ENCODE measurements at regions not wholly inside any gene's neighbourhood (a gene's known extent, or its start where the extent isn't known, plus 50 kb on each side); places are given as distances from the start of the nearest gene placed in this dataset.

DNA sequence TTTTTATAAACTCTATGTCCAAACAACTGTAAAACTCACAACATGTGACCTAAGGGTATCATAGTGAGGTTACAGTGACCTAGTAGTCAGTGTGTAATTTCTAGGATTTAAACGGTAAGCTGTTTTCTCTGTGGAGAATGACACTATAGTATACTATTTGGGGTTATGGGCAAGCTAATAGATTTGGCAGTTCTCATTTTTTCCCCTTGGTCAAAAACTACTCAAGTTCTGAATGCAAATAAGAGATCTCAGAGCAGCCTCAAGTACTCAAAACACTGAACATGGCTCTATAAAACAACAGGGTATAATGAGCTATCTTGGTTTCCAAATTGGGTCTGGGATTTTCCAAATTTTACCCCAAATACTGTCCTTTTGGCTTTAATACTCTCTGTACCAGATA is 88.5 kb upstream of the HMCN1 start:
- Histone ChIP-seq H3K4me3 (ENCODE audit: low read depth, low read length) (peak overlapping the region; percentile 7; the same call in 1 of the 2 replicates), H3K9ac (ENCODE audit: low read length) (peak overlapping the region; percentile 30)

DNA sequence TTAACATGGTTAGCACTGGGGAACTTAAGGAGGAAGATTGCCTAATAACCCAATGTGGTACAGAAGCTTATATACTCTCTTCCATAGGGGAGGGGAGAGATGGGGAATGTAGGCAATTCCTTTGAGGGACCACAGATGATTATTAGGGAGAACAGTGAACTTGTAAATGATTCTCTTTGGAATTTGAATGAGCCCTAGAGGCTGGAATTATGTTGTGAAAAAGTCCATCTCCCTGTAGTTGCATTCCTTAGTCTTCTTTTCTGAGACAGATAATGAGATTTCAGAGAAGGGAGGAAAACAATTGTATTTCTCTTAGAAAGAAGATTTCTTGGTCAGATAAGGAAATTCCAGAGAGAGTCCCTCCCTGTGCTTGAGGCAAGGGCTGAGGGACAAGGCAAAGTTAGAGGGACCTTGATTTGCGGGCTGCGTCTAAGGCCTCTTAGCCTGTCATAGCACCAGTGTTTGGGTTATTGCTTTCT is 89.0 kb upstream of the HMCN1 start:
- peak overlapping the region; percentile 7; the same call in 1 of the 2 replicates for H3K4me3 ChIP-seq (ENCODE audit: low read depth, low read length)
- H3K36me3 ChIP-seq (ENCODE audit: control insufficient read depth, insufficient read depth, low read length), result no peaks in the 10 kb centered on the region; the same call in 1 of the 2 replicates
- H3K4me1 ChIP-seq (ENCODE audit: control insufficient read depth, insufficient read depth, low read length), result peaks cover 32% of the 10 kb centered on the region
- H3K9me3 ChIP-seq (ENCODE audit: control insufficient read depth, insufficient read depth, low read depth, low read length), result peaks cover 35% of the 10 kb centered on the region
- H3K27me3 ChIP-seq (ENCODE audit: control insufficient read depth, insufficient read depth, low read length), result no peaks in the 10 kb centered on the region
- H3K27ac ChIP-seq (ENCODE audit: low read depth, low read length), result peak overlapping the region; percentile 95; the same call in 1 of the 2 replicates
- peak overlapping the region; percentile 13 for H3K9ac ChIP-seq (ENCODE audit: low read length)

More for the DNA sequence above, 88.5 kb upstream of the HMCN1 start:
- H3K27me3 ChIP-seq (ENCODE audit: control insufficient read depth, insufficient read depth, low read length), result no peaks in the 10 kb centered on the region
- H3K27ac ChIP-seq (ENCODE audit: low read depth, low read length), result peak overlapping the region; percentile 95
- H3K36me3 ChIP-seq (ENCODE audit: control insufficient read depth, insufficient read depth, low read length), result peaks cover 3% of the 10 kb centered on the region; the same call in 1 of the 2 replicates
- peaks cover 32% of the 10 kb centered on the region for H3K4me1 ChIP-seq (ENCODE audit: control insufficient read depth, insufficient read depth, low read length)
- peaks cover 40% of the 10 kb centered on the region for H3K9me3 ChIP-seq (ENCODE audit: control insufficient read depth, insufficient read depth, low read depth, low read length)

DNA sequence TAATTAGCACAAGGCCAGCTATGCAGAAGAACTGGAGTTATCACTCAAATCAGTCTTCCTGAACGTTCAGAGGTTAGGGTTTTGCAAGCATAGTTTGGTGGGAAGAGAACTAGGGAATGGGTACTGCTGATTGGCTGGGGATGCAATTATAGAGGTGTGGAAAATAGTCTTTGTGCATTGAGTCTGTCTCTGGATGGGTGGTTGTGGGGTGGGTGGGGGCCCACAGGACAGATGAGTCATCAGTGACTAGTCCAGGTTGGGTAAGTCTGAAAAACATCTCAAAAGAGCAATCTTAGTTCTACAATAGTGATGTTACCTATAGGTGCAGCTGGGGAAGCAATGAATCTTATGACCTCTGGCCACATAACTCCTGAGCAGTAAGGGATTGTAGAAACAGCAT is 89.7 kb upstream of the HMCN1 start:
- H3K36me3 ChIP-seq (ENCODE audit: control insufficient read depth, insufficient read depth, low read length), result no peaks in the 10 kb centered on the region; the same call in 1 of the 2 replicates
- H3K27ac ChIP-seq (ENCODE audit: low read depth, low read length), result peak overlapping the region; percentile 95; the same call in 1 of the 2 replicates
- H3K9me3 ChIP-seq (ENCODE audit: control insufficient read depth, insufficient read depth, low read depth, low read length), result peaks cover 28% of the 10 kb centered on the region
- peaks cover 32% of the 10 kb centered on the region for H3K4me1 ChIP-seq (ENCODE audit: control insufficient read depth, insufficient read depth, low read length)
- H3K4me3 ChIP-seq (ENCODE audit: low read depth, low read length), result no peak overlapping the region
- H3K27me3 ChIP-seq (ENCODE audit: control insufficient read depth, insufficient read depth, low read length), result no peaks in the 10 kb centered on the region
- H3K9ac ChIP-seq (ENCODE audit: low read length), result peak overlapping the region; percentile 13

DNA sequence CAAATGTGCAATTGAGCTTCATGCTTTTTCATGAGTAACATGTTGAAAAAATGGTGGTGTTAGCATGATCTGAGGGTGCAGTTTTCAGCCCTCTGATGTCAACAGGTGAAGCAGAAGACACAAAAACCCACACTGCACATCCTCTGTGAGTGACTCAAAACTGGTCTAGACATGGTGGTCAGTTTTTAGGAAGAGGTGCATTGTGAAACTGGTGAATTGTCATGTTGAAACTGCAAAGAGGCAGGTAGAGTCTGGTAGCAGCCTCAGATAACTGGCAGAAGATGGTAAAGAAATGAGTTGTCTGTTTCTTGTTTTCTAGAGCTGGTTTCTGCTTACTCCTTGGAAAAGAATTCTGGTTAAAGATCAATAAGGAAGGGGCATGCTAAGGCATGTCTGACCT is 97.3 kb upstream of the HMCN1 start:
- no peaks in the 10 kb centered on the region for H3K27me3 ChIP-seq (ENCODE audit: control insufficient read depth, insufficient read depth, low read length)
- H3K9me3 ChIP-seq (ENCODE audit: control insufficient read depth, insufficient read depth, low read depth, low read length), result peaks cover 27% of the 10 kb centered on the region
- H3K9ac ChIP-seq (ENCODE audit: low read length), result no peak overlapping the region

DNA sequence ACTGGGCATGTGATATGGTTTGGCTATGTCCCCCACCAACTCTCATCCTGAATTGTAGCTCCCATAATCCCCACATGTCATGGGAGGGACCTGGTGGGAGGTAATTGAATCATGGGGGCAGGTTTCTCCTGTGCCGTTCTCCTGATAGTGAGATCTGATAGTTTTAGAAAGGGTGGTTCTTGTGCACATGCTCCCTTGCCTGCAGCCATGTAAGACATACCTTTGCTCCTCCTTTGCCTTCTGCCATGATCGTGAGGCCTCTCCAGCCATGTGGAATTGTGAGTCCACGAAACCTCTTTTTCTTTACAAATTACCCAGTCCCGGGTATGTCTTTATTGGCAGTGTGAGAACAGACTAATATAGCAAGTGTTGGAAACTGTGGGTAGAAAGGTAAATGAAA is 99.5 kb upstream of the HMCN1 start:
- no peaks in the 10 kb centered on the region for H3K27me3 ChIP-seq (ENCODE audit: control insufficient read depth, insufficient read depth, low read length)
- H3K27ac ChIP-seq (ENCODE audit: low read depth, low read length), result no peak overlapping the region
- no peaks in the 10 kb centered on the region for H3K4me1 ChIP-seq (ENCODE audit: control insufficient read depth, insufficient read depth, low read length)
- H3K9ac ChIP-seq (ENCODE audit: low read length), result no peak overlapping the region
- H3K9me3 ChIP-seq (ENCODE audit: control insufficient read depth, insufficient read depth, low read depth, low read length), result peaks cover 27% of the 10 kb centered on the region
- peaks cover 2% of the 10 kb centered on the region; the same call in 1 of the 2 replicates for H3K36me3 ChIP-seq (ENCODE audit: control insufficient read depth, insufficient read depth, low read length)
- H3K4me3 ChIP-seq (ENCODE audit: low read depth, low read length), result no peak overlapping the region

More for the DNA sequence above, 97.3 kb upstream of the HMCN1 start:
- no peaks in the 10 kb centered on the region for H3K4me1 ChIP-seq (ENCODE audit: control insufficient read depth, insufficient read depth, low read length)
- no peak overlapping the region for H3K27ac ChIP-seq (ENCODE audit: low read depth, low read length)
- peaks cover 2% of the 10 kb centered on the region; the same call in 1 of the 2 replicates for H3K36me3 ChIP-seq (ENCODE audit: control insufficient read depth, insufficient read depth, low read length)
- H3K4me3 ChIP-seq (ENCODE audit: low read depth, low read length), result no peak overlapping the region

DNA sequence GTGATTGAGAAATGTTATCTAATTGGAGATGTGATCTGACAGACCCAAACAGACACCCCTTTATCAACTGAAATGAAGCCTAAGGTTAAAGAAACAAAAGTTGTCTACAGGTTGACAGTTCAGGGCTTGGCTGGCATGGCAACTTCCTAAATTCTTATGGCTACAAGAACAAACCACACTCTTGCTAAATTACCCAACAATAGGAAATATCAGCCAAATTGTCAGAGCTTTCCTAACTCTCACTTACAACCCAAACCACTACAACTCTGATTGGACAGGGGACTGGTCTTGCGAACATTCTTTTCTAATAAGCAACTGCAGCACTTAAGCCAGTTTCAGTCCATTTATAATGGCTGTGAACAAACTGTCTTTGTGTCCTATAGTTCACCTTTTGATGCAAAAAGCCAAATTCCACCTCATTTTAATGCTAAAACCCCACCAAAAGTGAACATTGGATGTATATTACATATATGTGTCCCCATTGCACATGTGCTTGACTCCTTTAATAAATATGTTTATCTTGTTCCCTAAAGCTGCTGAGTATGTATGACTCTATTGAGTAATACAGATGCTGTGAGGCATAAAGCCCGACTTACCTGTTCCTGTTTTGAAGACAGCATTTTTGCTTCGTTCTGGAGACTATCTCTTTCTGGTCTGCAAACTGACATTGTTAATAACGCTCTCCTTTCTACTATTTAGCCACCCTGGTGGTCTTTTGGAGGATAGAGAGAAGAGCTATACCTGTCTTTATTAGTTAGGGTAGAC is 101.3 kb upstream of the HMCN1 start:
- H3K4me1 ChIP-seq (ENCODE audit: control insufficient read depth, insufficient read depth, low read length), result no peaks in the 10 kb centered on the region
- H3K27ac ChIP-seq (ENCODE audit: low read depth, low read length), result no peak overlapping the region
- no peak overlapping the region for H3K4me3 ChIP-seq (ENCODE audit: low read depth, low read length)
- no peak overlapping the region for H3K9ac ChIP-seq (ENCODE audit: low read length)
- H3K9me3 ChIP-seq (ENCODE audit: control insufficient read depth, insufficient read depth, low read depth, low read length), result peaks cover 22% of the 10 kb centered on the region
- H3K36me3 ChIP-seq (ENCODE audit: control insufficient read depth, insufficient read depth, low read length), result peaks cover 2% of the 10 kb centered on the region; the same call in 1 of the 2 replicates
- no peaks in the 10 kb centered on the region for H3K27me3 ChIP-seq (ENCODE audit: control insufficient read depth, insufficient read depth, low read length)

DNA sequence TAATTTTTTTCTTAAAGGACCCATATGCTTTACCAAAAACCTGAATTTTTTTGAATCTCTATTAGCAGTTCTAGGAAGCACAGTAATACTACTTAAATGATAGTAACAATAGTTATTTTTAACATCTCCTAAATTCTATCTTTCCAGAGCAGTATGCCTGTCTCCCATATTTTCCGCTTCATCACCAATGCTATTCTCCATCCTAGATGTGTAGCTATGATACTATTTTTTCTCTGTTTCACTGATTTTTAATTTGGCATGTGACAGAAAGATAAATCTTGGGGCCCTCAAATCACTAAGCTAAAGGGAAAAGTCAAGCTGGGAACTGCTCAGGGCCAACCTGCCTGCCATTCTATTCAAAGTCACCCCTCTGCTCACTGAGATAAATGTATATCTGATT is 102.3 kb upstream of the HMCN1 start:
- no peak overlapping the region for H3K27ac ChIP-seq (ENCODE audit: low read depth, low read length)
- H3K9me3 ChIP-seq (ENCODE audit: control insufficient read depth, insufficient read depth, low read depth, low read length), result peaks cover 12% of the 10 kb centered on the region
- H3K27me3 ChIP-seq (ENCODE audit: control insufficient read depth, insufficient read depth, low read length), result no peaks in the 10 kb centered on the region
- no peak overlapping the region for H3K4me3 ChIP-seq (ENCODE audit: low read depth, low read length)
- H3K9ac ChIP-seq (ENCODE audit: low read length), result no peak overlapping the region
- peaks cover 1% of the 10 kb centered on the region; the same call in 1 of the 2 replicates for H3K36me3 ChIP-seq (ENCODE audit: control insufficient read depth, insufficient read depth, low read length)
- no peaks in the 10 kb centered on the region for H3K4me1 ChIP-seq (ENCODE audit: control insufficient read depth, insufficient read depth, low read length)

DNA sequence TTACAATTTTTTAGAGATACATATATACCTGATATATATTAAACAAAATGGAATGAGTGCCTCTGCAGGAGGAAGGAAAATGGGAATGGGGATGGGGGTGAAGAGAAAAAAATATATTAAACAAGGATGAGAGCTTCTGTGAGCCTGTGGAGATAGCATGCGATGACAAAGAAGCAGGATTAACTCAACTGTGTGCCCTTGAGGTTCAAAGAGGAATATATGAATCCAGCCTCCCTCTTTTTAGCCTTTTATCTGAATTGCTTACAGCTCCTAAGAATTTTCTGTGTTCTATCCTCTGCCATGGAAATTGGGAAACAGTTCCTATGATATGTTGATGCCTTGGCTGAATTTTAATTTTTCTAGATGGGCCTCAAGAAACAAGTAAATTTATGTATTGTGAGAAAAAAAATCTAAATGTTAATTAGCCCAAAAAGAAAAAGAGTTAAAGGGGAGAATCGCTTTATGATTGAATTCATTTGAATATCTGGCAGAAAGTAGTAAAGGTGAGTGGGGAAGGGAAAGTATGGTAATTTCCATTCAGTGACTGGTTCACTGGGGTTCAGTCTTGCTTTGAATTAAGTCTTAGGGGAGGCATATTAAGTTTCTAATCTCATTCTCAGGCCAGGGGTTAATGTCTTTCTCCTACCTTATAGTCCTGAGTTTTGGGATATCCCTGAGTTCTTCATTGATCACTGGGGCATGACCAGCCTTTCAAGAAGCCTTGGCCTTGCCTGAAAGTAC is 106.3 kb upstream of the HMCN1 start:
- Histone ChIP-seq H3K27ac (ENCODE audit: low read depth, low read length) (no peak overlapping the region), H3K36me3 (ENCODE audit: control insufficient read depth, insufficient read depth, low read length) (no peaks in the 10 kb centered on the region), H3K4me3 (ENCODE audit: low read depth, low read length) (no peak overlapping the region), H3K4me1 (ENCODE audit: control insufficient read depth, insufficient read depth, low read length) (no peaks in the 10 kb centered on the region), H3K9me3 (ENCODE audit: control insufficient read depth, insufficient read depth, low read depth, low read length) (no peaks in the 10 kb centered on the region), H3K27me3 (ENCODE audit: control insufficient read depth, insufficient read depth, low read length) (no peaks in the 10 kb centered on the region), H3K9ac (ENCODE audit: low read length) (no peak overlapping the region)

DNA sequence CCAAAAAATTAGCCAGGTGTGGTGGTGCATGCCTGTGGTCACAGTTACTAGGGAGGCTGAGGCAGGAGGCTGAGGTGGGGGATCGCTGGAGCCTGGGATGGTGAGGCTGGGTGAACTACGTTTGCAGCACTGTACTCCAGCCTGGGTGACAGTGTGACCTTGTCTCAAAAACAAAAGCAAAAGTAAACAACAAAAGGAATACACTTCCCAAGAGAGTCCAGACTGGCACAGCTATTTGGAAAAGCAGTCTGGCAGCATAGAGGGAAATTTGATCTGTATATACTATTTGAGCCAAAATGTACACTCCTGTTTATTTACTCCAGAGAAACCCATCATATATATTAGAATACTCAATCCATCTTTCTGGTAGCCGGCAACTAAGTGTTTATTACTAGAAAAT is 107.0 kb upstream of the HMCN1 start:
- H3K9ac ChIP-seq (ENCODE audit: low read length), result no peak overlapping the region
- no peak overlapping the region for H3K4me3 ChIP-seq (ENCODE audit: low read depth, low read length)
- no peaks in the 10 kb centered on the region for H3K4me1 ChIP-seq (ENCODE audit: control insufficient read depth, insufficient read depth, low read length)
- H3K27ac ChIP-seq (ENCODE audit: low read depth, low read length), result no peak overlapping the region
- no peaks in the 10 kb centered on the region for H3K27me3 ChIP-seq (ENCODE audit: control insufficient read depth, insufficient read depth, low read length)
- H3K36me3 ChIP-seq (ENCODE audit: control insufficient read depth, insufficient read depth, low read length), result no peaks in the 10 kb centered on the region
- H3K9me3 ChIP-seq (ENCODE audit: control insufficient read depth, insufficient read depth, low read depth, low read length), result no peaks in the 10 kb centered on the region

DNA sequence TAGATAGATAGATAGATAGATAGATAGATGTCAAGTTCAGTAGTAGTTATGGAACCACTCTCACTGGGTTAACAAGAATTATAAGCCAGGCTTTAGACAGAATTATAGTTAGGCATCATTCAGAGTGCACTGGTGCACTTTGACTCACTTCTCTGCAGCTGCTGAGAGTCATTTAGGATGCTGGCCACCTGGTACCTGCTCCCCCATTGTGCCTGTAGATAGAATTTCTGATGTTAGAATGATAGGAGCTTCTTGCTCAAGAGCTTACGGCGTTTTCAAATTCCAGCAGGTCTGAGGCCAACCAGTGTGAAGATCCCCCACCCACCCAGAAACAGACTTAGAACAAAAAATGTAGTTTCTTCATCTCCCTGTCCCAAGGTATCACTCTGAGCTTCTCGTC is 107.8 kb upstream of the HMCN1 start:
- Histone ChIP-seq H3K9me3 (ENCODE audit: control insufficient read depth, insufficient read depth, low read depth, low read length) (no peaks in the 10 kb centered on the region), H3K36me3 (ENCODE audit: control insufficient read depth, insufficient read depth, low read length) (no peaks in the 10 kb centered on the region), H3K4me1 (ENCODE audit: control insufficient read depth, insufficient read depth, low read length) (no peaks in the 10 kb centered on the region), H3K27me3 (ENCODE audit: control insufficient read depth, insufficient read depth, low read length) (no peaks in the 10 kb centered on the region), H3K27ac (ENCODE audit: low read depth, low read length) (no peak overlapping the region), H3K9ac (ENCODE audit: low read length) (no peak overlapping the region), H3K4me3 (ENCODE audit: low read depth, low read length) (no peak overlapping the region)

DNA sequence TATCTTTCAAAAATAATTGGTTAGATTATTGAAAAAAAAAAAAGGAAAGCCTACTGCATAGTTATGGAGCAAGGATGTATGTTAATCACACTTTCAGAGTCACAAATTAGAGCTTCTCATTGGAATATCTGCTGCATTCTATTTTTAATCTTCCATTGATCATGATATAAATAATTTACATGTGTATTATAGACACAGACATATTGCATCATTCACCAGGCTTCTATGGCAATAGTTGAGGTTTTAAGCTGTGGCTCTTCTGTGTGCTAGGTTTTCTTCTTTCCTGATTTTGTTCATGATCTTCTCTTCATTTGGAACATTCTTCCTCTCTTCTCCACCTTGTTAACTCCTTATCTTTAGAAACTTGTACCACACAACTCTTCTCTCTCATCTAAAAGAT is 123.2 kb upstream of the HMCN1 start:
- Histone ChIP-seq H3K9ac (ENCODE audit: low read length) (no peak overlapping the region), H3K27ac (ENCODE audit: low read depth, low read length) (no peak overlapping the region), H3K9me3 (ENCODE audit: control insufficient read depth, insufficient read depth, low read depth, low read length) (no peaks in the 10 kb centered on the region), H3K4me1 (ENCODE audit: control insufficient read depth, insufficient read depth, low read length) (no peaks in the 10 kb centered on the region), H3K4me3 (ENCODE audit: low read depth, low read length) (no peak overlapping the region), H3K36me3 (ENCODE audit: control insufficient read depth, insufficient read depth, low read length) (no peaks in the 10 kb centered on the region), H3K27me3 (ENCODE audit: control insufficient read depth, insufficient read depth, low read length) (no peaks in the 10 kb centered on the region)
